ENCODE measurements at regions not wholly inside any gene's neighbourhood (a gene's known extent, or its start where the extent isn't known, plus 50 kb on each side); places are given as distances from the start of the nearest gene placed in this dataset.

DNA sequence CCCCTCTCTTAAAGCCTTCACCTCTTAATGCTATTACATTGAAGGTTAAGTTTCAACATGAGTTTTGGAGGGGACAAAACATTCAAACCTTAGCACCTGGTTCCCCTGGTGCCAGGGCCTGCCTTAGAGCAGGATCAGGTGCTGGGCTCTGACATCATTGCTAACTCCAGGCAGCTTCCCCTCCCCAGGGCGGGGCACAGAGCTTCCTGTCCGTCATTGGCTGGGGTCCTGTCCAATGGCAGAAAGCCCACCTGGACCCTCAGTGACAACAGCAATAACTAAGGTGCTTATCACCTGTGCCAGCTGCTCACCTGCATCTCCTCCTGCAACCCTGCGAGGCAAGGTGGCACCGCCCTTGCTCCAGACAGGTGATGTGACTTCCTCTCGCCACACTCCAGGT is 177.4 kb downstream of the NSG2 start:
- no peak overlapping the region for H3K4me3 ChIP-seq (ENCODE audit: low read depth, low read length, poor library complexity, severe bottlenecking)
- H3K4me1 ChIP-seq (ENCODE audit: insufficient read depth, low read length, poor library complexity, severe bottlenecking): no peaks in the 10 kb centered on the region
- CTCF ChIA-PET (ENCODE audit: unreplicated experiment): no interaction called here
- no peaks in the 10 kb centered on the region for H3K36me3 ChIP-seq (ENCODE audit: insufficient read depth, low read length)
- no peak overlapping the region for H3K27ac ChIP-seq (ENCODE audit: low read depth, low read length, poor library complexity, severe bottlenecking)
- no peak for DNase-seq (ENCODE audit: low spot score)
- H3K9me2 ChIP-seq (ENCODE audit: insufficient read depth, low read length): no peaks in the 10 kb centered on the region
- H3K4me2 ChIP-seq (ENCODE audit: low read length): no peak overlapping the region
- POLR2A ChIA-PET: no interaction called here
- H2AFZ ChIP-seq (ENCODE audit: low read length): no peak overlapping the region
- BruUV-seq (replicated peaks): no TSS peak
- no peaks in the 10 kb centered on the region for H3K79me2 ChIP-seq (ENCODE audit: insufficient read depth, low read depth, low read length)
- intact Hi-C loops (cut with micrococcal nuclease; ENCODE audit: unreplicated experiment): no loop called here
- H4K20me1 ChIP-seq (ENCODE audit: insufficient read depth, low read length): no peaks in the 10 kb centered on the region
- H3K9me3 ChIP-seq (ENCODE audit: low read length): no peaks in the 10 kb centered on the region
- no peak for TF ChIP-seq CTCF (conservative IDR thresholded peaks at IDR 0.05; ENCODE audit: low read length)
- TF ChIP-seq EZH2phosphoT487 (IDR thresholded peaks at IDR 0.05; ENCODE audit: borderline replicate concordance, low read depth, low read length): no peak

GRCh38 chr5:174223355-174223754 is 177.8 kb downstream of the NSG2 start:
- Histone ChIP-seq H3K4me1 (ENCODE audit: insufficient read depth, low read length, poor library complexity, severe bottlenecking) (no peaks in the 10 kb centered on the region), H3K36me3 (ENCODE audit: insufficient read depth, low read length) (no peaks in the 10 kb centered on the region), H3K9me3 (ENCODE audit: low read length) (no peaks in the 10 kb centered on the region), H3K4me2 (ENCODE audit: low read length) (no peak overlapping the region), H3K79me2 (ENCODE audit: insufficient read depth, low read depth, low read length) (no peaks in the 10 kb centered on the region), H3K4me3 (ENCODE audit: low read depth, low read length, poor library complexity, severe bottlenecking) (no peak overlapping the region), H3K27ac (ENCODE audit: low read depth, low read length, poor library complexity, severe bottlenecking) (no peak overlapping the region), H3K9me2 (ENCODE audit: insufficient read depth, low read length) (no peaks in the 10 kb centered on the region), H4K20me1 (ENCODE audit: insufficient read depth, low read length) (no peaks in the 10 kb centered on the region), H2AFZ (ENCODE audit: low read length) (no peak overlapping the region)
- ChIA-PET POLR2A (no interaction called here), CTCF (ENCODE audit: unreplicated experiment) (no interaction called here)
- intact Hi-C loops (cut with micrococcal nuclease; ENCODE audit: unreplicated experiment): no loop called here
- no TSS peak for BruUV-seq (replicated peaks)
- TF ChIP-seq CTCF (conservative IDR thresholded peaks at IDR 0.05; ENCODE audit: low read length): no peak
- no peak for TF ChIP-seq EZH2phosphoT487 (IDR thresholded peaks at IDR 0.05; ENCODE audit: borderline replicate concordance, low read depth, low read length)
- no peak for DNase-seq (ENCODE audit: low spot score)

DNA sequence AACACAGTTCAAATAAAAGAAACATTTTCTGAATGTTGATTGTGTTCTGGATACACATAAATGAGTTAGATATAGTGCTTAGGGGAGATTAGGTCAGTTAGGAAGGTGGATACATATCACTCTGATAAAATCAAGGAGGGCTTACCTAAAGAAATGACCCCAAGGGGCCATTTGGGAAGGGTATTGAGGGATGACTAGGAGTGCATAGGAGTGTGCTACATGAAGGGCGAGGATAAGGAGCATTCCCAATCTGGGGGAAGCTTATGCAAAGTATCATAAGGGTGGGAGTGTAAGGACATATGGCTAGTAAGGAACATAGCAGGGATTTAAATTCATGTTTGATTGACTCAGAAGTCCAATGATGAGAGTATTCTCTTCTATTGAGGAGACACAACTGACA is 183.6 kb downstream of the NSG2 start:
- Histone ChIP-seq H3K9me2 (ENCODE audit: insufficient read depth, low read length) (no peaks in the 10 kb centered on the region), H4K20me1 (ENCODE audit: insufficient read depth, low read length) (no peaks in the 10 kb centered on the region), H3K4me2 (ENCODE audit: low read length) (no peak overlapping the region), H3K36me3 (ENCODE audit: insufficient read depth, low read length) (no peaks in the 10 kb centered on the region), H3K4me1 (ENCODE audit: insufficient read depth, low read length, poor library complexity, severe bottlenecking) (no peaks in the 10 kb centered on the region), H3K79me2 (ENCODE audit: insufficient read depth, low read depth, low read length) (no peaks in the 10 kb centered on the region), H2AFZ (ENCODE audit: low read length) (no peak overlapping the region), H3K9me3 (ENCODE audit: low read length) (no peaks in the 10 kb centered on the region), H3K4me3 (ENCODE audit: low read depth, low read length, poor library complexity, severe bottlenecking) (no peak overlapping the region), H3K27ac (ENCODE audit: low read depth, low read length, poor library complexity, severe bottlenecking) (no peak overlapping the region)
- intact Hi-C loops (cut with micrococcal nuclease; ENCODE audit: unreplicated experiment): no loop called here
- ChIA-PET POLR2A (no interaction called here), CTCF (ENCODE audit: unreplicated experiment) (no interaction called here)
- DNase-seq (ENCODE audit: low spot score): no peak
- BruUV-seq (replicated peaks): no TSS peak
- TF ChIP-seq EZH2phosphoT487 (IDR thresholded peaks at IDR 0.05; ENCODE audit: borderline replicate concordance, low read depth, low read length): no peak
- no peak for TF ChIP-seq CTCF (conservative IDR thresholded peaks at IDR 0.05; ENCODE audit: low read length)

Data from OCI-LY7 (cell line).